Activated CD4-positive, alpha-beta T cell treated with anti-CD3 and anti-CD28 coated beads, Interleukin-2, Interleukin-6, amounts not matched to agents 100 ng/mL and 50 ng/mL, durations not matched to agents 16 hours and 8 hours (primary cell): ENCODE measurements at regions not wholly inside any gene's neighbourhood (a gene's known extent, or its start where the extent isn't known, plus 50 kb on each side); places are given as distances from the start of the nearest gene placed in this dataset.
"Not testable (repeated sequence)": the region's sequence is repeated elsewhere in the genome, so short reads cannot be mapped to it uniquely, and the experiment has no call there.

Source experiments
- DNase-seq: peaks from one replicate; pipeline ENCODE4 v3.0.0-alpha.2; 2020

GRCh38 chr2:64745562-64745961 lies 91.8 kb upstream of the SERTAD2 start:
- DNase-seq, result no peak

GRCh38 chr2:64747690-64748091 lies 94.0 kb upstream of the SERTAD2 start:
- DNase-seq, result not testable (repeated sequence)

GRCh38 chr2:64748147-64748546 lies 94.4 kb upstream of the SERTAD2 start:
- no peak for DNase-seq

GRCh38 chr2:64748561-64748960 lies 94.8 kb upstream of the SERTAD2 start:
- DNase-seq, result peak; percentile 43

- no peak for DNase-seq
Measured at GRCh38 chr2:64749446-64749845, 95.7 kb upstream of the SERTAD2 start.

GRCh38 chr2:64750001-64750816 lies 96.5 kb upstream of the SERTAD2 start:
- peak; percentile 31 for DNase-seq

- DNase-seq, result peak; percentile 98
Measured at GRCh38 chr2:64750817-64751285, 97.1 kb upstream of the SERTAD2 start.

GRCh38 chr2:64751286-64752260 lies 97.9 kb upstream of the SERTAD2 start:
- peak; percentile 42 for DNase-seq

GRCh38 chr2:64753399-64753798 lies 99.7 kb upstream of the SERTAD2 start:
- no peak for DNase-seq

- no peak for DNase-seq
Measured at GRCh38 chr2:64754570-64754969, 100.9 kb upstream of the SERTAD2 start.

- DNase-seq, result no peak
Measured at GRCh38 chr2:64757126-64757525, 103.4 kb upstream of the SERTAD2 start.

GRCh38 chr2:64760128-64760527 lies 106.4 kb upstream of the SERTAD2 start:
- DNase-seq, result no peak

GRCh38 chr2:64762301-64762997 lies 108.7 kb upstream of the SERTAD2 start:
- DNase-seq, result no peak

- DNase-seq, result no peak
Measured at GRCh38 chr2:64763126-64763525, 109.4 kb upstream of the SERTAD2 start.

GRCh38 chr2:64765160-64765805 lies 111.6 kb upstream of the SERTAD2 start:
- no peak for DNase-seq

- peak; percentile 49 for DNase-seq
Measured at GRCh38 chr2:64766841-64767669, 113.3 kb upstream of the SERTAD2 start.

- DNase-seq, result peak; percentile 86
Measured at GRCh38 chr2:64767670-64768468, 114.2 kb upstream of the SERTAD2 start.

GRCh38 chr2:64768491-64769005 lies 114.8 kb upstream of the SERTAD2 start:
- no peak for DNase-seq

- DNase-seq, result no peak
Measured at GRCh38 chr2:64769392-64770044, 115.8 kb upstream of the SERTAD2 start.
